Neural cell (in vitro differentiated cells): ENCODE measurements at regions not wholly inside any gene's neighbourhood (a gene's known extent, or its start where the extent isn't known, plus 50 kb on each side); places are given as distances from the start of the nearest gene placed in this dataset.

Source experiments
- H2AFZ ChIP-seq: fragments of 200-600, 300-800 bp; sonication (generic), shearing (Covaris generic); 2 replicates; pipeline ENCODE4 v1.6.0; 2014; ENCODE audit warnings: low read depth, mild to moderate bottlenecking, antibody characterized with exemption, low read length, moderate library complexity
- H3F3A ChIP-seq: fragments of 200-600 bp; shearing (Covaris generic); 2 replicates; pipeline ENCODE4 v1.6.1; 2016; ENCODE audit warnings: mild to moderate bottlenecking, moderate library complexity, mixed read lengths, antibody characterized with exemption, low read length; ENCODE audit not compliant: insufficient read depth, poor library complexity, severe bottlenecking
- H3K27ac ChIP-seq: fragments of 200-600, 300-800 bp; sonication (generic), shearing (Covaris generic); 2 replicates; pipeline ENCODE4 v1.5.1; 2014; ENCODE audit warnings: mild to moderate bottlenecking, low read length, moderate library complexity
- H3K27me3 ChIP-seq: fragments of 300-800, 200-600 bp; sonication (generic), shearing (Covaris generic); 2 replicates; pipeline ENCODE4 v1.6.0; 2014; ENCODE audit warnings: mild to moderate bottlenecking, low read depth, low read length, moderate library complexity; ENCODE audit not compliant: insufficient read depth
- H3K36me3 ChIP-seq: fragments of 300-800, 200-600 bp; sonication (generic), shearing (Covaris generic); 2 replicates; pipeline ENCODE4 v1.5.1; 2014; ENCODE audit warnings: mild to moderate bottlenecking, antibody characterized with exemption, low read length, moderate library complexity; ENCODE audit not compliant: insufficient read depth
- H3K4me2 ChIP-seq: fragments of 300-800, 200-600 bp; sonication (generic), shearing (Covaris generic); 2 replicates; pipeline ENCODE4 v1.6.0; 2014; ENCODE audit warnings: mild to moderate bottlenecking, low read length
- H3K4me3 ChIP-seq: fragments of 300-800, 200-600 bp; sonication (generic), shearing (Covaris generic); 2 replicates; pipeline ENCODE4 v1.5.1; 2014; ENCODE audit warnings: mild to moderate bottlenecking, low read length, moderate library complexity
- H3K79me2 ChIP-seq: fragments of 200-600 bp; shearing (Covaris generic); replicated peaks from 2 replicates; pipeline ENCODE4 v1.6.0; 2014; ENCODE audit warnings: mild to moderate bottlenecking, low read length, moderate library complexity; ENCODE audit not compliant: insufficient read depth
- H3K9ac ChIP-seq: fragments of 300-800, 200-600 bp; sonication (generic), shearing (Covaris generic); 2 replicates; pipeline ENCODE4 v1.6.1; 2016; ENCODE audit warnings: mild to moderate bottlenecking, low read length, mixed read lengths
- H3K9me2 ChIP-seq: fragments of 200-600 bp; shearing (Covaris generic); 2 replicates; pipeline ENCODE4 v1.6.1; 2016; ENCODE audit warnings: mild to moderate bottlenecking, low read length, mixed read lengths; ENCODE audit not compliant: insufficient read depth
- H3K9me3 ChIP-seq: fragments of 200-600, 300-800 bp; sonication (generic), shearing (Covaris generic); 2 replicates; pipeline ENCODE4 v1.6.1; 2016; ENCODE audit warnings: mild to moderate bottlenecking, mixed run types, low read length, moderate library complexity, mixed read lengths
- H4K20me1 ChIP-seq: fragments of 200-600 bp; shearing (Covaris generic); 2 replicates; pipeline ENCODE4 v1.6.1; 2016; ENCODE audit warnings: mild to moderate bottlenecking, mixed run types; ENCODE audit not compliant: insufficient read depth
- EP300 ChIP-seq: fragments of 450-650 bp; conservative IDR thresholded peaks from 2 replicates; pipeline ENCODE4 v1.6.1; 2014; ENCODE audit warnings: antibody characterized with exemption, mild to moderate bottlenecking, moderate library complexity; ENCODE audit not compliant: poor library complexity, severe bottlenecking
- EZH2 ChIP-seq: fragments of 200-600, 300-800 bp; shearing (Covaris generic), sonication (generic); IDR thresholded peaks from 2 replicates; pipeline ENCODE4 v1.6.1; 2014; ENCODE audit warnings: antibody characterized with exemption, low read length, borderline replicate concordance, mild to moderate bottlenecking; ENCODE audit not compliant: insufficient read depth, poor library complexity, severe bottlenecking
- MXI1 ChIP-seq: fragments of 450-650 bp; conservative IDR thresholded peaks from 2 replicates; pipeline ENCODE4 v1.6.1; 2014; ENCODE audit warnings: antibody characterized with exemption, mild to moderate bottlenecking; ENCODE audit not compliant: poor library complexity, severe bottlenecking
- POLR2AphosphoS5 ChIP-seq: IDR thresholded peaks from 2 replicates; pipeline ENCODE4 v1.6.1; 2012
- RAD21 ChIP-seq: fragments of 450-650 bp; conservative IDR thresholded peaks from 2 replicates; pipeline ENCODE4 v1.6.1; 2014; ENCODE audit warnings: antibody characterized with exemption, mild to moderate bottlenecking, moderate library complexity
- REST ChIP-seq: IDR thresholded peaks from 2 replicates; pipeline ENCODE4 v1.6.1; 2012; ENCODE audit warnings: borderline replicate concordance
- SMC3 ChIP-seq: fragments of 450-650 bp; conservative IDR thresholded peaks from 2 replicates; pipeline ENCODE4 v1.6.1; 2014; ENCODE audit warnings: antibody characterized with exemption, mild to moderate bottlenecking, moderate library complexity; ENCODE audit not compliant: poor library complexity
- TAF1 ChIP-seq: IDR thresholded peaks from 2 replicates; pipeline ENCODE4 v1.6.1; 2012; ENCODE audit warnings: low read depth
- TF ChIP-seq, protein P1 (sequence below): fragments of 450-650 bp; IDR thresholded peaks from 2 replicates; pipeline ENCODE4 v1.5.1; 2014; ENCODE audit warnings: antibody characterized with exemption, mild to moderate bottlenecking, moderate library complexity; ENCODE audit not compliant: poor library complexity, severe bottlenecking

DNA sequence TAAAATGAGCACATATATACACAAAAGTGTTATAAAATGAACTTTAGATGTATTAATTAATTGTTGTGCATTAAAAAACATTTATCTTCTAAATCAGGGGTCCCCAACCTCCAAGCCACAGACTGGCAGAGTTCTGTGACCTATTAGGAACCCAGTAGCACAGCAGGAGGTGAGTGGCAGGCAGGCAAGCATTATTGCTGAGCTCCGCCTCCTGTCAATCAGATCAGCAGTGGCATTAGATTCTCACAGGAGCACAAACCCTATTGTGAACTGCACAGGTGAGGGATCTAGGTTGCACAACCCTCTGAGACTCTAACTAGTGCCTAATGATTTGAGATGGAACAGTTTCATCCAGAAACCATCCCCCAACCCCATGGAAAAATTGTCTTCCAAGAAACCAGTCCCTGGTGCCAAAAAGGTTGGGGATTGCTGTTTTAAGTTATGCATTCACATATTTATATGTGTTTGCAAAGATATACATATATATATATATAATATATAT is 583.7 kb downstream of the KCNJ2 start:
- no peak overlapping the region for H3K4me3 ChIP-seq
- H3K9me3 ChIP-seq = no peaks in the 10 kb centered on the region
- H3K79me2 ChIP-seq = no peaks in the 10 kb centered on the region
- H4K20me1 ChIP-seq = no peaks in the 10 kb centered on the region
- H3F3A ChIP-seq = no peaks in the 10 kb centered on the region
- no peaks in the 10 kb centered on the region for H3K9me2 ChIP-seq
- TF ChIP-seq RAD21 (no peak), MXI1 (no peak), EZH2 (no peak), REST (no peak), POLR2AphosphoS5 (no peak), SMC3 (no peak), TAF1 (no peak), EP300 (no peak)
- TF ChIP-seq, protein P1, sequence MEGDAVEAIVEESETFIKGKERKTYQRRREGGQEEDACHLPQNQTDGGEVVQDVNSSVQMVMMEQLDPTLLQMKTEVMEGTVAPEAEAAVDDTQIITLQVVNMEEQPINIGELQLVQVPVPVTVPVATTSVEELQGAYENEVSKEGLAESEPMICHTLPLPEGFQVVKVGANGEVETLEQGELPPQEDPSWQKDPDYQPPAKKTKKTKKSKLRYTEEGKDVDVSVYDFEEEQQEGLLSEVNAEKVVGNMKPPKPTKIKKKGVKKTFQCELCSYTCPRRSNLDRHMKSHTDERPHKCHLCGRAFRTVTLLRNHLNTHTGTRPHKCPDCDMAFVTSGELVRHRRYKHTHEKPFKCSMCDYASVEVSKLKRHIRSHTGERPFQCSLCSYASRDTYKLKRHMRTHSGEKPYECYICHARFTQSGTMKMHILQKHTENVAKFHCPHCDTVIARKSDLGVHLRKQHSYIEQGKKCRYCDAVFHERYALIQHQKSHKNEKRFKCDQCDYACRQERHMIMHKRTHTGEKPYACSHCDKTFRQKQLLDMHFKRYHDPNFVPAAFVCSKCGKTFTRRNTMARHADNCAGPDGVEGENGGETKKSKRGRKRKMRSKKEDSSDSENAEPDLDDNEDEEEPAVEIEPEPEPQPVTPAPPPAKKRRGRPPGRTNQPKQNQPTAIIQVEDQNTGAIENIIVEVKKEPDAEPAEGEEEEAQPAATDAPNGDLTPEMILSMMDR = no peak
- H3K27ac ChIP-seq = no peak overlapping the region
- H3K4me2 ChIP-seq = no peak overlapping the region
- H3K27me3 ChIP-seq = no peaks in the 10 kb centered on the region
- H3K9ac ChIP-seq = no peak overlapping the region
- H2AFZ ChIP-seq = no peak overlapping the region
- no peaks in the 10 kb centered on the region for H3K36me3 ChIP-seq

- Histone ChIP-seq H3K9ac (no peak overlapping the region), H3F3A (no peaks in the 10 kb centered on the region), H3K79me2 (no peaks in the 10 kb centered on the region), H3K27ac (no peak overlapping the region), H3K4me3 (no peak overlapping the region), H3K4me2 (no peak overlapping the region), H2AFZ (no peak overlapping the region), H4K20me1 (no peaks in the 10 kb centered on the region), H3K36me3 (no peaks in the 10 kb centered on the region), H3K9me3 (no peaks in the 10 kb centered on the region), H3K27me3 (no peaks in the 10 kb centered on the region), H3K9me2 (no peaks in the 10 kb centered on the region)
- TF ChIP-seq REST (no peak), POLR2AphosphoS5 (no peak), MXI1 (no peak), EP300 (no peak), RAD21 (no peak), EZH2 (no peak), SMC3 (no peak), TAF1 (no peak)
- TF ChIP-seq, protein P1 = no peak
These were observed 593.7 kb downstream of the KCNJ2 start for GRCh38 chr17:70763018-70763417.
